ENCODE measurements at regions not wholly inside any gene's neighbourhood (a gene's known extent, or its start where the extent isn't known, plus 50 kb on each side); places are given as distances from the start of the nearest gene placed in this dataset.
A peak's percentile ranks its signal among the peaks of the same experiment; 100 is the strongest.

DNA sequence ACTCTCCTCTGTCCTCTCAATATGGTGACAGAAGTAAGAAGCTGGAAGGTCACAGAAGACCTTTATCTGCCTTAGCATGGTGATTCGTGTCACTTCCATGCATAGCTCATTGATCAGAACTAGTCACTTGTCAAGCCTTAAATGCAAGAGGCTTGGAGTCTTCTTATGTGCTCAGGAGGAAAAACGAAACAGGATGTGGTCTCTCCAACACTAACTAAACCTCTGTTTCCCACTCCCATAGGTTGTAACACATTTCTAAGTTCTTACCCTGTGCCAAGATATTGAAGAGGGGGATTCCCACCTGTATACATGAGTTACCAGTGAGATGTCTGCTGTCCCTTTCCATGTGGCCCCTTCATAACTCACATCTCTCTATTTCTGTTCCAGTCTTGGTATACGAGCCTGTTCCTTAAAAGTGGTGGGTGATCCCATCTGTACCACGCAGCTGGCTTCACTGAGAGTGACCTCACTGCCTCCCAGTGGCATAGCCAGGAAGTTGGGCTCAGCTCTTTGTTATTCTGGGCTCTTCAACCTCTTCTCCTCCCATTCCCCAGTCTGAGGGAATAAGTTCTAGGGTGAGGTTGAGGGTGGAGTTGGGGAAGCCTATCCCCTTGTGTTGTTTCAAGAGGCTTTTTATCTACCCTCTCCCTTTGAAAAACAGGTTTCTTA, 203.2 kb upstream of the PPP2R3A start:
- TF ChIP-seq, protein P1, sequence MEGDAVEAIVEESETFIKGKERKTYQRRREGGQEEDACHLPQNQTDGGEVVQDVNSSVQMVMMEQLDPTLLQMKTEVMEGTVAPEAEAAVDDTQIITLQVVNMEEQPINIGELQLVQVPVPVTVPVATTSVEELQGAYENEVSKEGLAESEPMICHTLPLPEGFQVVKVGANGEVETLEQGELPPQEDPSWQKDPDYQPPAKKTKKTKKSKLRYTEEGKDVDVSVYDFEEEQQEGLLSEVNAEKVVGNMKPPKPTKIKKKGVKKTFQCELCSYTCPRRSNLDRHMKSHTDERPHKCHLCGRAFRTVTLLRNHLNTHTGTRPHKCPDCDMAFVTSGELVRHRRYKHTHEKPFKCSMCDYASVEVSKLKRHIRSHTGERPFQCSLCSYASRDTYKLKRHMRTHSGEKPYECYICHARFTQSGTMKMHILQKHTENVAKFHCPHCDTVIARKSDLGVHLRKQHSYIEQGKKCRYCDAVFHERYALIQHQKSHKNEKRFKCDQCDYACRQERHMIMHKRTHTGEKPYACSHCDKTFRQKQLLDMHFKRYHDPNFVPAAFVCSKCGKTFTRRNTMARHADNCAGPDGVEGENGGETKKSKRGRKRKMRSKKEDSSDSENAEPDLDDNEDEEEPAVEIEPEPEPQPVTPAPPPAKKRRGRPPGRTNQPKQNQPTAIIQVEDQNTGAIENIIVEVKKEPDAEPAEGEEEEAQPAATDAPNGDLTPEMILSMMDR (conservative IDR thresholded peaks at IDR 0.05; ENCODE audit: low read length): peak; percentile 20; the same call in 1 of the 2 replicates
- no peak for TF ChIP-seq EZH2phosphoT487 (IDR thresholded peaks at IDR 0.05; ENCODE audit: borderline replicate concordance)

All from Loucy (cell line).